DOHH2 (cell line): ENCODE measurements at regions not wholly inside any gene's neighbourhood (a gene's known extent, or its start where the extent isn't known, plus 50 kb on each side); places are given as distances from the start of the nearest gene placed in this dataset.
"Not testable (repeated sequence)": the region's sequence is repeated elsewhere in the genome, so short reads cannot be mapped to it uniquely, and the experiment has no call there.

Experiments used
- H3F3A ChIP-seq: fragments of 200-600 bp; sonication (generic), shearing (Covaris generic); 2 replicates; pipeline ENCODE4 v1.6.0; 2016; ENCODE audit warnings: antibody characterized with exemption, mild to moderate bottlenecking; ENCODE audit not compliant: control insufficient read depth, insufficient read depth
- H3K27ac ChIP-seq: fragments of 200-600 bp; sonication (generic); 2 replicates; pipeline ENCODE4 v1.5.1; 2014; ENCODE audit warnings: low read depth, mild to moderate bottlenecking, low read length, moderate library complexity
- H3K27me3 ChIP-seq: fragments of 200-600 bp; sonication (generic); 2 replicates; pipeline ENCODE4 v1.6.1; 2014; ENCODE audit warnings: mild to moderate bottlenecking, low read length, mixed read lengths; ENCODE audit not compliant: control insufficient read depth
- H3K36me3 ChIP-seq: fragments of 200-600 bp; sonication (generic); 2 replicates; pipeline ENCODE4 v1.6.1; 2014; ENCODE audit warnings: mild to moderate bottlenecking, low read length, moderate library complexity, mixed read lengths; ENCODE audit not compliant: control insufficient read depth
- H3K4me1 ChIP-seq: fragments of 200-600 bp; sonication (generic); 2 replicates; pipeline ENCODE4 v1.6.1; 2014; ENCODE audit warnings: mild to moderate bottlenecking, low read length, mixed read lengths; ENCODE audit not compliant: control insufficient read depth
- H3K4me2 ChIP-seq: fragments of 200-600 bp; sonication (generic); 2 replicates; pipeline ENCODE4 v1.6.0; 2014; ENCODE audit warnings: mild to moderate bottlenecking, low read length, moderate library complexity
- H3K4me3 ChIP-seq: fragments of 200-600 bp; sonication (generic); 2 replicates; pipeline ENCODE4 v1.5.1; 2014; ENCODE audit warnings: mild to moderate bottlenecking, low read length, mixed read lengths
- H3K79me2 ChIP-seq: fragments of 200-600 bp; sonication (generic); 2 replicates; pipeline ENCODE4 v1.6.1; 2014; ENCODE audit warnings: mild to moderate bottlenecking, low read length, mixed read lengths; ENCODE audit not compliant: control insufficient read depth
- H3K9me2 ChIP-seq: fragments of 200-600 bp; sonication (generic); replicated peaks from 2 replicates; pipeline ENCODE4 v1.6.1; 2014; ENCODE audit warnings: mild to moderate bottlenecking, low read length, mixed read lengths; ENCODE audit not compliant: control insufficient read depth
- H3K9me3 ChIP-seq: fragments of 200-600 bp; sonication (generic); 2 replicates; pipeline ENCODE4 v1.6.1; 2014; ENCODE audit warnings: antibody characterized with exemption, low read length, mixed read lengths; ENCODE audit not compliant: control insufficient read depth, insufficient read depth
- H4K20me1 ChIP-seq: fragments of 200-600 bp; sonication (generic); 2 replicates; pipeline ENCODE4 v1.6.0; 2014; ENCODE audit warnings: low read depth, mild to moderate bottlenecking, antibody characterized with exemption, low read length, moderate library complexity; ENCODE audit not compliant: control insufficient read depth, insufficient read depth
- EZH2phosphoT487 ChIP-seq: fragments of 200-600 bp; sonication (generic); IDR thresholded peaks from 2 replicates; pipeline ENCODE4 v1.6.1; 2017; ENCODE audit warnings: borderline replicate concordance, mild to moderate bottlenecking, antibody characterized with exemption, low read length, moderate library complexity, mixed read lengths
- TF ChIP-seq, protein P1 (sequence below): fragments of 200-600 bp; sonication (generic); IDR thresholded peaks from one replicate; pipeline ENCODE4 v1.5.1; 2014; ENCODE audit warnings: antibody characterized with exemption, mild to moderate bottlenecking, low read depth, low read length; ENCODE audit not compliant: poor library complexity, severe bottlenecking

DNA sequence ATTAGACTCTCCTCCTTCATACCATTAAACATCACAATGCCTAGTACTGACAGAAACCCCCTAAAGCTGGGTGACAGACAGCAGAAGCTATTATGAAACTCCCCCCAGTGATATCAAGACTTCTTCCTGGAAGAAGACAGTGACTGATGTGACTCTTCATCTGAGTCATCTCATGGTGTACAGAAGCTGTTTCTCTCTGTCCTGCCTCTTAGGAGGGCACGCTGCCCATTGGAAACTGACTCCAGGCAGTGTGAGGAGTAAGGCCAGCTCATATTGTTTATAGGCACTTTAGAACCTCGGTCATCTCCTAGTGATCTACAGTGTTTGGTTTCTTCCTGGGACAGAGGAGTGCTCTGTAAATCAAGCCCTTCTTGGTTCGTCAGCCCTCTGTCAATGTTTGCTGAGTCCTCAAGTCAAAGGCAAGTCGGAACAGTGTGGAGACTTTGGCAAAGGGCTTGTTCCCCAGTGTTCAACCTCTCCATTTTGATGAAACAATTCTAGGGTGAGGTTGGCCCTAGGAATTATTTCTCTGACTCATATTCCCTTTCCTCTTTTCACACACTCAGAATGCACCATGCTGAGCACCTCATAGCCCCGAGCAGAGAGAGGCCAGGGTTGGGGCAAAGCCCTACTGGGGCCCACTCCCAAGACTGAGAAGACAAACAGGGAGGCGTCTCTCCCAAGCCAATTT lies 172.5 kb upstream of the TMEM45B start:
- TF ChIP-seq, protein P1, sequence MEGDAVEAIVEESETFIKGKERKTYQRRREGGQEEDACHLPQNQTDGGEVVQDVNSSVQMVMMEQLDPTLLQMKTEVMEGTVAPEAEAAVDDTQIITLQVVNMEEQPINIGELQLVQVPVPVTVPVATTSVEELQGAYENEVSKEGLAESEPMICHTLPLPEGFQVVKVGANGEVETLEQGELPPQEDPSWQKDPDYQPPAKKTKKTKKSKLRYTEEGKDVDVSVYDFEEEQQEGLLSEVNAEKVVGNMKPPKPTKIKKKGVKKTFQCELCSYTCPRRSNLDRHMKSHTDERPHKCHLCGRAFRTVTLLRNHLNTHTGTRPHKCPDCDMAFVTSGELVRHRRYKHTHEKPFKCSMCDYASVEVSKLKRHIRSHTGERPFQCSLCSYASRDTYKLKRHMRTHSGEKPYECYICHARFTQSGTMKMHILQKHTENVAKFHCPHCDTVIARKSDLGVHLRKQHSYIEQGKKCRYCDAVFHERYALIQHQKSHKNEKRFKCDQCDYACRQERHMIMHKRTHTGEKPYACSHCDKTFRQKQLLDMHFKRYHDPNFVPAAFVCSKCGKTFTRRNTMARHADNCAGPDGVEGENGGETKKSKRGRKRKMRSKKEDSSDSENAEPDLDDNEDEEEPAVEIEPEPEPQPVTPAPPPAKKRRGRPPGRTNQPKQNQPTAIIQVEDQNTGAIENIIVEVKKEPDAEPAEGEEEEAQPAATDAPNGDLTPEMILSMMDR = no peak
- no peak for TF ChIP-seq EZH2phosphoT487
- Histone ChIP-seq H4K20me1 (no peaks in the 10 kb centered on the region), H3K79me2 (no peaks in the 10 kb centered on the region), H3K9me3 (no peaks in the 10 kb centered on the region), H3K4me1 (no peaks in the 10 kb centered on the region), H3K4me2 (no peak overlapping the region), H3K36me3 (no peaks in the 10 kb centered on the region), H3K9me2 (no peaks in the 10 kb centered on the region), H3K27ac (no peak overlapping the region), H3F3A (no peaks in the 10 kb centered on the region), H3K4me3 (no peak overlapping the region), H3K27me3 (peaks cover 3% of the 10 kb centered on the region; the same call in 1 of the 2 replicates)

DNA sequence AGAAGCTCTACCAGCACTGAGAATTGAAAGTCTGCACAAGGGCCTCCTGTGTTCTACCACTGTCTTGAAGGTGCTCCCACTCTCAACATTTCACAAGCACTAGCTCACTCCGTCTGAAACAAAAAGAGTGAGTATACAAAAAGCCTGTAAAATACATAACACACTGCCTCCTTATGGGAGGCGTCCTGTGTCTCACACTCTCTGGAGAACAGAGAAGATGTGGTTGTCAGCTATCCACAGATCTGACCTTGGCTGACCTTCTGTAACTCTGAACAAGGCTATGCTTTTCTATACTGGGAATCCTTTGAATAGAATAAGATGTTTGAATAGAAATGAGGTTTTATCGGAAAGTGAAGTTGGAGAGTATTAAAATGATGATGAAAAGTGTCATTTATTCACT lies 171.3 kb upstream of the TMEM45B start:
- Histone ChIP-seq H3K27ac (no peak overlapping the region), H3K36me3 (no peaks in the 10 kb centered on the region), H3F3A (no peaks in the 10 kb centered on the region), H3K27me3 (peaks cover 3% of the 10 kb centered on the region; the same call in 1 of the 2 replicates), H3K9me2 (no peaks in the 10 kb centered on the region), H4K20me1 (no peaks in the 10 kb centered on the region), H3K4me1 (no peaks in the 10 kb centered on the region), H3K4me3 (no peak overlapping the region), H3K4me2 (no peak overlapping the region), H3K79me2 (no peaks in the 10 kb centered on the region), H3K9me3 (no peaks in the 10 kb centered on the region)
- TF ChIP-seq, protein P1 = no peak
- no peak for TF ChIP-seq EZH2phosphoT487

DNA sequence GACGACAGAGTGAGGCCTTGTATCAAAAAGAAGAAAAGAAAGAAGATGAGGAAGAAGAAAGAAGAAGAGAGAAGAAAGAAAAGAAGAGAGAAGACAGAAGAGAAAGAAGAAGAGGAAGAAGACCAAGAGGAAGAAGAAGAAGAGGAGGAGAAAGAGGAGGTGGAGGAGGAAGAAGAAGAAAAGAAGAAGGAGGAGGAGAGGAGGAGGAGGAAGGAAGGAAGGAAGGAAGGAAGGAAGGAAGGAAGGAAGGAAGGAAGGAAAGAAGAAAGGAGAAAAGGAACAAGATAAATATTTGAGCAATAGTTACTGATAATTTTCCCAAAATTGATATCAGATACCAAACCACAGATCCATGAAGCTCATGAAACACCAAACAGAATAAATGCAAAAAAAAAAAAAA lies 169.7 kb upstream of the TMEM45B start:
- TF ChIP-seq EZH2phosphoT487 = no peak
- TF ChIP-seq, protein P1 = no peak
- Histone ChIP-seq H3K4me3 (no peak overlapping the region), H3K9me3 (no peaks in the 10 kb centered on the region), H3K27ac (no peak overlapping the region), H3K4me1 (no peaks in the 10 kb centered on the region), H3K79me2 (no peaks in the 10 kb centered on the region), H3K27me3 (peaks cover 3% of the 10 kb centered on the region; the same call in 1 of the 2 replicates), H3K4me2 (no peak overlapping the region), H3K9me2 (no peaks in the 10 kb centered on the region), H3F3A (no peaks in the 10 kb centered on the region), H4K20me1 (no peaks in the 10 kb centered on the region), H3K36me3 (no peaks in the 10 kb centered on the region)

GRCh38 chr11:129650044-129650443 lies 165.6 kb upstream of the TMEM45B start:
- H3K36me3 ChIP-seq, H3K4me1 ChIP-seq, H3F3A ChIP-seq, H3K27me3 ChIP-seq, H3K9me3 ChIP-seq, H3K4me2 ChIP-seq, H3K27ac ChIP-seq, H4K20me1 ChIP-seq, H3K4me3 ChIP-seq, H3K9me2 ChIP-seq, H3K79me2 ChIP-seq: not testable (repeated sequence)
